ENCODE measurements at regions not wholly inside any gene's neighbourhood (a gene's known extent, or its start where the extent isn't known, plus 50 kb on each side); places are given as distances from the start of the nearest gene placed in this dataset.
"Not testable (repeated sequence)": the region's sequence is repeated elsewhere in the genome, so short reads cannot be mapped to it uniquely, and the experiment has no call there.

DNA sequence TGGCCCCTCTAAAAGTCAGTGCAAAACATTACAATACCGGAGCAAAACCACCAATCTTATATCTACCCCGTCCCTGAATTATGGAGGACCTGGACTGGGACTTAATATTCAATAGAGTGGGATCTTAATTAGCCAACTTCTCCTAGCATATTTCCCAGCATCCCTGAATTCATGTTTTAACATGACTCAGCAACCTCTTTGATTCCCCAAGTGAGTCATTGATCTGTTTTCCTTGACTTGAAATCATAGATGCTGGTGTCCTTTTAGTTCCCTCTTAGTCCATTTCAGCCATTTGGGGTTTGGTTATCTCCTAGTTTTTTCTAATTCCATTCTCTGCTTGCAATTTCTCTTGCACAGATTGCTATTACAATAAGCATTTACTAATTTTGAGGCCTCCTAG, 677.7 kb upstream of the CELF4 start:
- DNase-seq: no peak

DNA sequence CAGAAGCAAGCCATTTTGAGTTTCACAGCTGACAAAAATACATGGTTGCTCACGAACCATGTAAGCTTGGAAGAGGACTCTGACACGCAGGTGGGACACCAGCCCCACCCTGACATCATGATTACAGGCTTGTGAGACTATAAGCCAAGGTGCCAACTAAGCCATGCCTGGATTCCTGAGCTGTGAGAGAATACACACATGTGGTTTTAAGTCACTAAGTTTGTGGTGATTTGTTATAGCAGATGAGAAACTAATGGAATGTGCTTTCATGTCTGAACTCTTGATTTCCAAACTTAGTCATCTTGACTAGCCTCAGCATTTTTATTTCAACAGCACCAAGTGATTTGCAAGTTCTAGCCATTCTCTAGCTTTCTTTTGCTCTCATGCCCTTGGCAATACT, 676.1 kb upstream of the CELF4 start:
- DNase-seq: no peak

DNA sequence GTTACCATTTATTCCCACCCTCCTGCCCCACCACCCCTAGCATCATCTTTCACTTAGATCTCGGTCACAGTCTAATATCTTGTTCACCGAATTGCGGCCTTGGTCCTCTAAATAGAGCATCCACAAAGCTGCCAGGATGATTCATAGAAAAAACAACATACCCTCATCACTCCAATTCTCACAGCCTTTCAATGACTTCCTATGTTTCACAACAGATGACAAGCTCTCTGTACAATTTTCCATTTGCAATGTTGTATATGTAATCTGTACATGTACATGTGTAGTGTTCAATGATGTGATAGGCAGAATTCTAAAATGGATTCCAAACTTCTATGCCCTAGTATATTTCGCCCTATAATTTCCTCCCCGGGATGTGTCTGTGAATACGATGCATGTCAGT, 675.6 kb upstream of the CELF4 start:
- DNase-seq: no peak

DNA sequence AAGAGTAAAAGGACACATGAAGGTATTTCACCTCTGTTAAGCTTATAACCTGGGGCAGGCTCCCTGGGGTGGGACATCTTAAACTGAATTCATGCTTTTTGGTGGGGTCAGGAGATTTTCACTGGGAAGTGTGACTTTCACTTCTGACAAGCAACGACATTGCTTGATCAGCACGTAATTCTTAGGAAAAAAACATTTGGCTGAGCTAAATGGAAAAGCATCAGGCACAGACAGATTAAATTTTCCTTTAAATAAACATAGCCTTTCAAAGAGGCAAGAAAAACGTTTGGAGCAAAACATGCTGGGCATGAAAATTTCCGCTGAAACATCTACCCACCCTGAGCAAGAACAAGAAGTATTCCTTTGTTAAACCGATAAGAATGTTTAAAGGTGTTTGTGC, 674.0 kb upstream of the CELF4 start:
- DNase-seq: no peak

GRCh38 chr18:38237796-38238195, 672.2 kb upstream of the CELF4 start:
- DNase-seq: no peak

GRCh38 chr18:38221476-38222100, 656.0 kb upstream of the CELF4 start:
- DNase-seq: no peak

DNA sequence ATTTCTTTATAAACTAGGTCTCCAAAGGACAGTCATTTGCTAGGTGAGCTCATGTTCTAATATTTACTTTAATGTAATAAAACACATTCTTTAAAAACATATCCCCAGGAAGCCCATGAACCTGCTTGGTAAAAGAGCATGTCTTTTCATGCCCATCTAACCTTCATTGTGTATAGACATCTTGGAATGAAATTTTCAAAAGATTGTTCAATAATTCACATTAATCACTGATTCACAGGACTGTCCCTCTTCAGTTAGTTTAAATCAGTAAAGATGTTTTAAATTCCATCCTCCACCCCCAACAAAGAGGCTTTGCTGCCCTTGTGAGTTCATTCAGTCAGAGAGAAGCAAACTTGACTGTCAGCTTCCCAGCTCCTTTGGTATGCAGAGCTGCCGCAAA, 633.4 kb upstream of the CELF4 start:
- no peak for DNase-seq

- no peak for DNase-seq
Measured at GRCh38 chr18:38198526-38198925, 632.9 kb upstream of the CELF4 start.

GRCh38 chr18:38186491-38186890, 620.9 kb upstream of the CELF4 start:
- no peak for DNase-seq

DNA sequence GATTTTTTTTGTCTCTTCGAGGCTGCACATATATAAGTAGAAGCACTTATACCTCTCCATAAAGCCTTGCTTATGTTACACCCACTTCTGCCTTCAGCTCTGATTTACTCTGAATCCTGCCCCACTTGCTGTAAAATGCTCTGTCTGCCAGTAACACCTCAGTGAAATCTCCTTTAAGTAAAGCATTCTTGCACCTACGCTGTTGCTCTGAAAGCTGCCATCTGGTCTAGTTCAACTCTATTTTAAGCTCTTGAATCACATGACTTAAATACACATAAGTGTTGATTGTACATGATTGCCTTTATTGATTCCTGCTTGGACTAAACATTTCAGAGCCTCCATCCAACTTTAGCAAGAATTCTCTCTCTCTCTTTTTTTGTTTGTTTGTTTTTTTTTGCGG, 609.0 kb upstream of the CELF4 start:
- DNase-seq: no peak

- DNase-seq: no peak
Measured at GRCh38 chr18:38174173-38174572, 608.6 kb upstream of the CELF4 start.

DNA sequence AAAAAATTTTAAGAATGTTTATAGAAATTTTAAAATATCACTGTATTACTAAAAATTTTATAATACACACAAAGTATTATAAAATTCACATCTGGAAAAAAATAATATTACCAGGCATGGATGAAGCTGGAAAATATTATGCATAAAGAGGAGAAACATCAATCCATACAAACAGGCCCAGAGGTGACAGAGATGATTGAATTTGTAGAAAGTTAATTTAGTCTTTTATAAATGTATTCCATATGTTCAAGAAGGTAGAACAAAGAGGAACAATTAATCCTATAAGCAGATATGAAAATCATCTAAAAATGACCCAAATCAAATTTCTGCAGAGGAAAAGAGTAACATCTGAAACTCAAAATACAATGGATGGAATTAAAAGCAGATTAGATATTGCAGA, 605.2 kb upstream of the CELF4 start:
- DNase-seq: no peak

DNA sequence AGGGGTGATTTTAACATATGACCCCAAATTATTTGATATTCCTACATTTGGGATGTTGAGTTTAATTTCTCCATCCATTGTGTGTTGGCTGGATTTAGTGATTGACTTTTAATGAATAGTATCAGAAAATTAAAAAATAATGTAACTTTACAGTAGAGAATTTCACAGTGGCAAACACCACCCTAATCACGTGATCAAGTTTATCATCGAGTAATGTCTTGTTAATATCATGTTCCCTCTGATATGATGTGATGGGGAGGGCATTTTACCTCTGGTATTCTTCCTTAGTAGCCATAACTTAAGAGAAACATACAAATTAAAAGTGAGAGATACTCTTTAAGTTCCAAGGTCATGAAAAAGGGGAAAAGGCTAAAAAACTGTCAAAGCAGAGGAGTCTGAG, 602.0 kb upstream of the CELF4 start:
- no peak for DNase-seq

- not testable (repeated sequence) for DNase-seq
Measured at GRCh38 chr18:38153116-38153515, 587.5 kb upstream of the CELF4 start.

DNA sequence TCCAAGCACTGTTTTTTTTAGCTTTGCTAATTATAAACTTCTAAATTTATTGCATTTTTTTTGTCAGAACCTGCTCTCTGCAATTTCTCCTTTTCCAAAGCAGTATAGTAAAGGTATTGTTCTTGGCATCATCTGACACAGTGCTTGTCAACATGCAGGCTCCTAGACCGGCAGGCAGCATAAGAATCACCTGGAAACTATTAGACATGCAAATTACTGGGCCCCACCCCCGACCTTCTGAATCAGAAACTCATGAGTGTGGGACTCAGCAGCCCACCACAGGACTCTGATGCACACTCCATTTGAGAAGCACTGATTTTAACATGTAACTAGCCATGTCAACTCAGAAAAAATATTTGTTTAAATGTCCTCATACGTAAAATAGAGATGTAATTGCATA, 551.1 kb upstream of the CELF4 start:
- DNase-seq: no peak

DNA sequence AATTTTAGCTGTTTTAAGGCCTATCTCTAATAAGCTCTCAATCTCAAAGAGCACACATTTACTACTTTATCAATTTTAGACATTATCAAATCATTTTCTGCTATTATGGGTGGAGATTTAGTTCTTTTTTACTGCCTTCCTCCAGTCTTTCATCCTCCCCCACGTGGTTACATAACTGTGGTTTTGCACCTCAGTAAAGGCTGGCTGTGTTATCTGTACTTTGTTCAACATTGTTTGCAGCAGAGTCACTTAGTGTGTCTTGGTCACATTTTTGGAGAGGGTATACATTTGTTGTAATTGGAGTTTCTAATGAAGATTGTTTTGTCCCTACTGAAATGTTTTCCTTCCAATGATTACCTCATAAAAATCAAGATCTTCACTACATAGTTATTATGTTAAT, 549.6 kb upstream of the CELF4 start:
- DNase-seq: no peak

DNA sequence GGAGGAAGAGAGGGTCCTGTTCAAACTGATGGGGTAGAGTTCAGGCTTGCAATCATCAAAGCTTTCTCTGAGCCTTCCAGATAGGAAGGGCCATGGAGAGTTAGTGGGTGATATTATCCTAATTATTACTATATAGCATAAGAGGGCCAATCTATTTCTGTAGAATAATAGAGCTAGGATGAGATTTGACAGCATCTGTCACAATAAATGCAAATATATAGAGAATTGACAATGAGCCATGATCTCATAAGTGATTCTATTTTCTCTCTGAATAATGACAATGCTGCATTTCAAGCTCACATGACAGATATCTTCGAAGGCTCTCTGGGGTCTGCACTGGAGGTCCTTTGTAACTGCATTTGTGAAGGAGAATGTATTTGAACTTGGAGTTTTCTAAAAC, 521.9 kb upstream of the CELF4 start:
- no peak for DNase-seq

DNA sequence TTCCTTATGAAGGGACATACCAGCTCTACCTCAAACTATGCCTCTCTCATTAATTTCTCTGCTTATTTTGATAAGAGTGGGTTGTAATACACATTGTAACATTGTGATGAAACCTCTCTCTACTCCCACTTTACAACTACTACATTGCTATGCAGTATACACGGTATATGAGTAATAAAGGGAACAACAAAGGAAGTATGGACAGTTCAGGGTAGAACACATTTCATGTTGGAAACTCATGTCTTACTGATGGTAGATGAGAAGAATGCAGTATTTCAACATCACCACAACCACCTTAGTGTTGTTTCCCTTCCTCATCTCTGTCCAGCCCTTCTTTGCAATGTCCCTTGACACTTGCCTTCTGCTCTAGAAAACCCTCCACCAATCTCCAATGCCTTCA, 515.9 kb upstream of the CELF4 start:
- DNase-seq: no peak

- no peak for DNase-seq
Measured at GRCh38 chr18:38077229-38077628, 511.6 kb upstream of the CELF4 start.

- no peak for DNase-seq
Measured at GRCh38 chr18:38076346-38077070, 510.9 kb upstream of the CELF4 start.

DNA sequence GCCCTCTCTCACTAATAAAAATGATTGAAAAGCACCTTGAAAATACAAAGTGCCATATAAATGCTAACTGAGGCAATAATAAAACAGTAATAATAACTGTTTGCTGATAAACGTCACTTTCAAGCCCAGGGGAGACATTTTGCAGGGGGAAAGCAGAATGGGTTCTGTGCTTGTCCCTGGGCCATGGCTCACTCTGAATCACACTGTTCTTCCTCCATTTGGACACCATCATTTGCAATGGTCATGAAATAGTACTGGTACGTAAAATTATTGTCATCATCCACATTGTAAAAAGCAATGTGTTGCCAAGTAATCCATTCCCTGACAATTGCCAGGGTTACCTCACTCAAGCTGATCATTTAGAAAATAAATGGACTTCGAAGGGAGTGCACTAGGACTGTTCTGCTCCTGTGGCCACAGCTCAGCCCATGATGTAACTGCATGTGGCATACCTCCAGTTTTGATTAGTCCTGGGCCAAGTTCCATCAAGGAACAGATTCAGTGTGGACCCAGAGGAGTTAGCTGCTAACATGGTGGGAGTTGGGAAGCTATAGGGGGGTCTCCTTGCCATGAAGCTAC, 508.8 kb upstream of the CELF4 start:
- no peak for DNase-seq

DNA sequence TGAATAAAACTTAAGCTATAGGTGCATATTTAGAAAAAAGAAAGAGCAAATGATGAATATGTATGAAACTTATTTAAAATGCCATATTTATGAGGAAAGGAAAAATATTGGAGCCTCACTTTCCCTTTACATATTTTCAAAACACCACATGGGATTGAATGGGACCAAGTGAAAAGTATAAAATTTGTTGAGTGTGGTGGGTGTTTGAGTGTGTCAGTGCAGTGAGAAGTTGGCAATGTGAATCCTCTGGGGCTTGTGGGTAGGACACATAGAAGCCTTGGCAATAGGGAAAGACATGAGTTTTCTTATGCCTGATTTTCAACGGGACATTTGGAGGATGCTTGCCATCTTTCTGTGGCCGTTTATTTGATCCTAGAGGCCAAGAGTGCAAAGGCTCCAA, 502.2 kb upstream of the CELF4 start:
- no peak for DNase-seq

GRCh38 chr18:38067086-38067485, 501.5 kb upstream of the CELF4 start:
- no peak for DNase-seq

DNA sequence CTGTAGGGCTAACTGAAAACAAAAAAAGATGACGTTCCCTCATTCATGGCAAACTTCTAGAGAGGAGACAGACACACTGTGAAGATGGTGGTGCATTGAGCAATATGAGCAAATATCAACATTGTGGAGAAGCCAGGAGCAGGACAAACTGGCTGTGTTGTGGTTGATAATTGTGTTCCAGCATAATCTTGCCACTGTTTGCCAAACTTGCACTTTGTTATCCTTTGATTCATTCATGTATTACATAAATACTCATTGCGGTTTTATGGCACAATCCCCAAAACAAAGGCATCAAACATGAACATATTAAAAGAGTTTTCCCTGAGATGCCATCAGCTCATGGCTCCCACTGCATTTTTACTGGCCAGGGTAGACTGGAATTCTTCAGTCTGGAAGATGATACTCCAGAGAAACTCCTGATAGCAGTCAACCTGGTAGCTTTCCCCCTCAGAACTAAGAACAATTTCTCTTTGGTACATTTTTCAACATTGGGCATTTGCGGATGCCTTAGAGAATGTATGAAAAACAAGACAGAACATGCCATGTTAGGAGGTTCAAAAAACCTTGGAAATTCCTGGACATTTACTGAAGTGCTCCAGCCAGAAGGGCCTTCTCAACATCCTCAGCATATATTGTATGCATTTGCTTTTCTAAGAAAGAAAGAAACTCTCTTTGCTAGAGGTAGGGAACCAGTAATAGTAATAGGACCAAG, 487.4 kb upstream of the CELF4 start:
- DNase-seq: no peak
